H9 (cell line): ENCODE measurements at regions not wholly inside any gene's neighbourhood (a gene's known extent, or its start where the extent isn't known, plus 50 kb on each side); places are given as distances from the start of the nearest gene placed in this dataset.

ENCODE experiments used
- DNase-seq: peaks from one replicate; pipeline ENCODE4 v3.0.0-alpha.2; 2017
- H2AFZ ChIP-seq: one replicate; pipeline ENCODE4 v1.6.1; 2013; ENCODE audit warnings: mild to moderate bottlenecking, low read length, control low read depth, moderate library complexity
- H2AK5ac ChIP-seq: 2 replicates; pipeline ENCODE4 v1.6.1; 2013; ENCODE audit warnings: low read length, control low read depth, mixed read lengths; ENCODE audit not compliant: insufficient read length
- H2BK120ac ChIP-seq: one replicate; pipeline ENCODE4 v1.6.1; 2013; ENCODE audit warnings: low read depth, mild to moderate bottlenecking, low read length, control low read depth, inconsistent platforms; ENCODE audit not compliant: poor library complexity, severe bottlenecking
- H2BK12ac ChIP-seq: 2 replicates; pipeline ENCODE4 v1.6.1; 2013; ENCODE audit warnings: low read length, control low read depth, mixed read lengths, low read depth; ENCODE audit not compliant: insufficient read length
- H2BK15ac ChIP-seq: 2 replicates; pipeline ENCODE4 v1.6.1; 2013; ENCODE audit warnings: low read depth, low read length, control low read depth
- H2BK20ac ChIP-seq: one replicate; pipeline ENCODE4 v1.6.1; 2013; ENCODE audit warnings: low read depth, mild to moderate bottlenecking, low read length, control low read depth, inconsistent platforms; ENCODE audit not compliant: poor library complexity, severe bottlenecking
- H2BK5ac ChIP-seq: 2 replicates; pipeline ENCODE4 v1.6.1; 2013; ENCODE audit warnings: low read length, control low read depth, mixed read lengths; ENCODE audit not compliant: insufficient read length
- H3K14ac ChIP-seq: 2 replicates; pipeline ENCODE4 v1.6.1; 2013; ENCODE audit warnings: low read length, control low read depth; ENCODE audit not compliant: insufficient read depth
- H3K18ac ChIP-seq: 2 replicates; pipeline ENCODE4 v1.6.1; 2013; ENCODE audit warnings: low read depth, mild to moderate bottlenecking, mixed read lengths, low read length, control low read depth; ENCODE audit not compliant: insufficient read length
- H3K23ac ChIP-seq: 2 replicates; pipeline ENCODE4 v1.6.1; 2013; ENCODE audit warnings: low read length, control low read depth, mixed read lengths, low read depth; ENCODE audit not compliant: insufficient read length
- H3K23me2 ChIP-seq: 2 replicates; pipeline ENCODE4 v1.6.1; 2013; ENCODE audit warnings: low read depth, mild to moderate bottlenecking, mixed read lengths, low read length, control low read depth; ENCODE audit not compliant: insufficient read length, poor library complexity, severe bottlenecking
- H3K27ac ChIP-seq: 2 replicates; pipeline ENCODE4 v1.5.1; 2013; ENCODE audit warnings: low read length, control low read depth, mixed read lengths, low read depth; ENCODE audit not compliant: insufficient read length
- H3K27me3 ChIP-seq: 2 replicates; pipeline ENCODE4 v1.6.1; 2013; ENCODE audit warnings: low read length, control low read depth, inconsistent platforms; ENCODE audit not compliant: insufficient read depth
- H3K4ac ChIP-seq: 2 replicates; pipeline ENCODE4 v1.6.1; 2013; ENCODE audit warnings: low read depth, mild to moderate bottlenecking, control low read depth, inconsistent platforms, low read length, moderate library complexity
- H3K4me1 ChIP-seq: 2 replicates; pipeline ENCODE4 v1.6.1; 2013; ENCODE audit warnings: low read length, control low read depth, inconsistent platforms; ENCODE audit not compliant: insufficient read depth
- H3K4me2 ChIP-seq: 2 replicates; pipeline ENCODE4 v1.6.1; 2013; ENCODE audit warnings: low read length, control low read depth, mixed read lengths; ENCODE audit not compliant: insufficient read length, insufficient read depth
- H3K56ac ChIP-seq: 2 replicates; pipeline ENCODE4 v1.6.1; 2013; ENCODE audit warnings: low read depth, mild to moderate bottlenecking, mixed read lengths, low read length, control low read depth; ENCODE audit not compliant: insufficient read length
- H3K79me1 ChIP-seq: 2 replicates; pipeline ENCODE4 v1.6.1; 2013; ENCODE audit warnings: low read depth, mild to moderate bottlenecking, moderate library complexity, low read length, control low read depth, inconsistent platforms; ENCODE audit not compliant: insufficient read depth, poor library complexity, severe bottlenecking
- H3K79me2 ChIP-seq: 2 replicates; pipeline ENCODE4 v1.6.1; 2013; ENCODE audit warnings: low read length, control low read depth, inconsistent platforms; ENCODE audit not compliant: insufficient read depth
- H3K9ac ChIP-seq: 2 replicates; pipeline ENCODE4 v1.6.1; 2013; ENCODE audit warnings: low read length, control low read depth, mixed read lengths; ENCODE audit not compliant: insufficient read length; ENCODE audit errors: extremely low read depth
- H3K9me3 ChIP-seq: one replicate; pipeline ENCODE4 v1.6.1; 2013; ENCODE audit warnings: low read depth, low read length, inconsistent platforms; ENCODE audit not compliant: control insufficient read depth
- H3T11ph ChIP-seq: one replicate; pipeline ENCODE4 v1.6.1; 2013; ENCODE audit warnings: mild to moderate bottlenecking, low read length, control low read depth, inconsistent platforms
- H4K20me1 ChIP-seq: one replicate; pipeline ENCODE4 v1.6.1; 2013; ENCODE audit not compliant: control insufficient read depth, insufficient read length, insufficient read depth
- H4K5ac ChIP-seq: 2 replicates; pipeline ENCODE4 v1.6.1; 2013; ENCODE audit warnings: low read depth, mild to moderate bottlenecking, mixed read lengths, low read length, control low read depth; ENCODE audit not compliant: insufficient read length
- H4K8ac ChIP-seq: replicated peaks from 2 replicates; pipeline ENCODE4 v1.6.1; 2013; ENCODE audit warnings: low read length, control low read depth, mixed read lengths, low read depth; ENCODE audit not compliant: insufficient read length
- H4K91ac ChIP-seq: 2 replicates; pipeline ENCODE4 v1.6.1; 2013; ENCODE audit warnings: low read depth, mild to moderate bottlenecking, moderate library complexity, mixed read lengths, low read length, control low read depth; ENCODE audit not compliant: insufficient read length
- H3K27ac Mint-ChIP-seq, 3 experiments: 2 replicates in 2 of 3; 3 replicates in 1 of 3; pipeline ENCODE4 v1.8.0; 2020 to 2021; ENCODE audit warnings: mixed read lengths in 3 of 3, mild to moderate bottlenecking in 1 of 3, moderate library complexity in 1 of 3
- H3K27me3 Mint-ChIP-seq: 2 replicates; pipeline ENCODE4 v1.8.0; 2021; ENCODE audit warnings: low read depth, mild to moderate bottlenecking, moderate library complexity, mixed read lengths
- H3K36me3 Mint-ChIP-seq, 3 experiments: 2 replicates in 2 of 3; 3 replicates in 1 of 3; pipeline ENCODE4 v1.8.0; 2020 to 2021; ENCODE audit warnings: low read depth in 3 of 3, mixed read lengths in 3 of 3; ENCODE audit not compliant: insufficient read depth in 1 of 3
- H3K4me1 Mint-ChIP-seq, 2 experiments: 2 replicates each; pipeline ENCODE4 v1.8.0; 2020; ENCODE audit warnings: mixed read lengths in 2 of 2
- H3K4me3 Mint-ChIP-seq, 2 experiments: 2 replicates in 1 of 2; 3 replicates in 1 of 2; pipeline ENCODE4 v1.8.0; 2020 to 2021; ENCODE audit warnings: mild to moderate bottlenecking in 2 of 2, mixed read lengths in 2 of 2, moderate library complexity in 1 of 2
- H3K9me3 Mint-ChIP-seq, 2 experiments: 2 replicates in 1 of 2; 3 replicates in 1 of 2; pipeline ENCODE4 v1.8.0; 2020; ENCODE audit warnings: mild to moderate bottlenecking in 2 of 2, mixed read lengths in 2 of 2, moderate library complexity in 1 of 2
- WGBS: extraction: QIAGEN DNeasy Blood & Tissue Kit; methylation state at CpG from one replicate; pipeline ENCODE4 v1.1.7; 2013; ENCODE audit warnings: missing lambda C conversion rate, low lambda C conversion rate, mixed read lengths; ENCODE audit not compliant: insufficient read length; ENCODE audit errors: extremely low coverage; 5-methylcytosine and 5-hydroxymethylcytosine counted together
- TF ChIP-seq, protein P1 (sequence below): fragments of 200-600 bp; sonication (generic); conservative IDR thresholded peaks from 3 replicates; pipeline ENCODE4 v1.8.0; 2021; ENCODE audit warnings: antibody characterized with exemption, mild to moderate bottlenecking

DNA sequence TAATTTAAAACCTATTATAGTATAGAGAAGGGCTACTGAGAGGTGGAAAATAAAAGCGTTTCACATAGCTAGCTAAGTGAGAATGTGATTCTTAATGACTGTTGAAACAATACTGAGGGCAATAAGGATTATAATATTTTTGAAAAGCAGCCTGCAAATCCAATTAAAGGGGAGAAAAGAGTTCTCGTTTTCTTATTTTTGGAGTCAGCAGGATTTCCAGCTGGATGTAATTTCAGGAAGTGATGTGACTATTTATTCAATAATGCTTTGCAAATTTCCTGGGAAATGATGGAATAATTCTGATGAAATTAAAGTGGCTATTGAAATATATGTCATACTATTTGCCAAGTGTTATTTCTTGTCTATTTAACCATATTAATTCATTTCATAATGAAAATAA is 279.1 kb downstream of the AEBP2 start:
- Mint-ChIP-seq H3K9me3 (peaks cover 3 to 4% of the 10 kb centered on the region in 2 experiments; a peak in 2 of 5 replicates), H3K4me1 (no peaks in the 10 kb centered on the region), H3K36me3 (peaks cover 0 to 3% (median 0%) of the 10 kb centered on the region in 3 experiments; a peak in 1 of 7 replicates), H3K27me3 (no peaks in the 10 kb centered on the region), H3K27ac (no peak overlapping the region), H3K4me3 (no peak overlapping the region)
- Histone ChIP-seq H2AFZ (no peak overlapping the region), H2BK5ac (no peak overlapping the region), H2BK20ac (no peak overlapping the region), H3K4me2 (no peak overlapping the region), H4K20me1 (no peaks in the 10 kb centered on the region), H3K56ac (no peak overlapping the region), H3K79me2 (no peaks in the 10 kb centered on the region), H3K14ac (no peak overlapping the region), H3K4ac (no peak overlapping the region), H3K4me1 (no peaks in the 10 kb centered on the region), H2AK5ac (no peak overlapping the region), H3K23ac (no peak overlapping the region), H3T11ph (no peak overlapping the region), H4K91ac (no peak overlapping the region), H2BK120ac (no peak overlapping the region), H4K8ac (no peak overlapping the region), H2BK15ac (no peak overlapping the region), H3K27ac (no peak overlapping the region), H3K9me3 (no peaks in the 10 kb centered on the region), H3K9ac (no peak overlapping the region), H4K5ac (no peak overlapping the region), H3K27me3 (no peaks in the 10 kb centered on the region), H3K79me1 (no peaks in the 10 kb centered on the region), H3K18ac (no peak overlapping the region), H3K23me2 (no peaks in the 10 kb centered on the region), H2BK12ac (no peak overlapping the region)
- WGBS = no CpG with 5 or more reads among the region's 2 CpGs
- TF ChIP-seq, protein P1, sequence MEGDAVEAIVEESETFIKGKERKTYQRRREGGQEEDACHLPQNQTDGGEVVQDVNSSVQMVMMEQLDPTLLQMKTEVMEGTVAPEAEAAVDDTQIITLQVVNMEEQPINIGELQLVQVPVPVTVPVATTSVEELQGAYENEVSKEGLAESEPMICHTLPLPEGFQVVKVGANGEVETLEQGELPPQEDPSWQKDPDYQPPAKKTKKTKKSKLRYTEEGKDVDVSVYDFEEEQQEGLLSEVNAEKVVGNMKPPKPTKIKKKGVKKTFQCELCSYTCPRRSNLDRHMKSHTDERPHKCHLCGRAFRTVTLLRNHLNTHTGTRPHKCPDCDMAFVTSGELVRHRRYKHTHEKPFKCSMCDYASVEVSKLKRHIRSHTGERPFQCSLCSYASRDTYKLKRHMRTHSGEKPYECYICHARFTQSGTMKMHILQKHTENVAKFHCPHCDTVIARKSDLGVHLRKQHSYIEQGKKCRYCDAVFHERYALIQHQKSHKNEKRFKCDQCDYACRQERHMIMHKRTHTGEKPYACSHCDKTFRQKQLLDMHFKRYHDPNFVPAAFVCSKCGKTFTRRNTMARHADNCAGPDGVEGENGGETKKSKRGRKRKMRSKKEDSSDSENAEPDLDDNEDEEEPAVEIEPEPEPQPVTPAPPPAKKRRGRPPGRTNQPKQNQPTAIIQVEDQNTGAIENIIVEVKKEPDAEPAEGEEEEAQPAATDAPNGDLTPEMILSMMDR = no peak
- no peak for DNase-seq
